ENCODE measurements at regions not wholly inside any gene's neighbourhood (a gene's known extent, or its start where the extent isn't known, plus 50 kb on each side); places are given as distances from the start of the nearest gene placed in this dataset.

- CTCF ChIA-PET (ENCODE audit: partially characterized antibody) = no interaction called here
- no peak overlapping the region for H2BK5ac ChIP-seq (ENCODE audit: low read depth, low read length)
- no peak overlapping the region for H4K8ac ChIP-seq (ENCODE audit: extremely low read depth, insufficient read depth, low read length)
- no peak overlapping the region for H2AFZ ChIP-seq (ENCODE audit: low read length)
- no peak overlapping the region for H4K91ac ChIP-seq (replicated peaks; ENCODE audit: insufficient read length, low read length)
- no peak overlapping the region for H2BK120ac ChIP-seq (replicated peaks; ENCODE audit: low read depth, low read length)
- 0 out of 4 replicates have a peak, but pooled peaks cover 0 to 2% of the 10 kb centered on the region in 2 experiments for H3K9me3 ChIP-seq (ENCODE audit: insufficient read depth in 2 of 2, low read depth in 1 of 2, low read length in 1 of 2)
- no peak overlapping the region for H3K23ac ChIP-seq (ENCODE audit: insufficient read length)
- peaks cover 0 to 1% (median 0%) of the 10 kb centered on the region in 4 experiments; a peak in 2 of 7 replicates for H3K4me1 ChIP-seq (replicated peaks in 1 of 4; ENCODE audit: control insufficient read depth in 3 of 4, insufficient read depth in 4 of 4, low read length in 3 of 4)
- H3K23me2 ChIP-seq (ENCODE audit: low read depth, low read length) = peaks cover 2% of the 10 kb centered on the region; the same call in 1 of the 2 replicates
- POLR2A ChIA-PET (ENCODE audit: partially characterized antibody) = no interaction called here
- no peak overlapping the region for H3K27ac ChIP-seq (ENCODE audit: low read depth, low read length)
- no peak overlapping the region for H2AK5ac ChIP-seq (ENCODE audit: low read depth, low read length)
- H3K27me3 ChIP-seq (replicated peaks in 1 of 4; ENCODE audit: control insufficient read depth in 3 of 4, extremely low read depth in 1 of 4, insufficient read depth in 3 of 4, low read length in 3 of 4) = no peaks in the 10 kb centered on the region
- no peak overlapping the region for H3K14ac ChIP-seq (ENCODE audit: insufficient read length)
- H2BK12ac ChIP-seq (ENCODE audit: low read depth, low read length) = no peak overlapping the region
- no peak overlapping the region for H3K18ac ChIP-seq (ENCODE audit: extremely low read depth, low read length)
- FAIRE-seq (no peak), DNase-seq (ENCODE audit: low read depth in 1 of 2, low spot score in 2 of 2) (no peak)
- H3K79me1 ChIP-seq (ENCODE audit: low read depth, low read length) = no peaks in the 10 kb centered on the region
- no peak overlapping the region for H2BK15ac ChIP-seq (ENCODE audit: low read length)
- H4K20me1 ChIP-seq (replicated peaks in 1 of 2; ENCODE audit: control insufficient read depth in 1 of 2, insufficient read depth in 2 of 2, low read length in 2 of 2) = no peaks in the 10 kb centered on the region
- H3K79me2 ChIP-seq (ENCODE audit: control insufficient read depth in 1 of 2, insufficient read depth in 2 of 2, low read length in 2 of 2) = no peaks in the 10 kb centered on the region
- no peaks in the 10 kb centered on the region for H3K36me3 ChIP-seq (ENCODE audit: control insufficient read depth in 2 of 4, insufficient read depth in 4 of 4, low read length in 3 of 4)
- no peak overlapping the region for H3K4ac ChIP-seq (replicated peaks; ENCODE audit: insufficient read length, low read depth, low read length)
- H3K4me3 ChIP-seq (ENCODE audit: extremely low read depth in 1 of 4, insufficient read depth in 2 of 4, low read depth in 3 of 4, low read length in 4 of 4) = no peak overlapping the region
- no peak overlapping the region for H2BK20ac ChIP-seq (ENCODE audit: low read length)
- no peak overlapping the region for H3K4me2 ChIP-seq (ENCODE audit: insufficient read depth in 1 of 2, low read depth in 2 of 2, low read length in 2 of 2)
- H3K9ac ChIP-seq (replicated peaks in 1 of 4; ENCODE audit: extremely low read depth in 1 of 4, low read depth in 3 of 4, low read length in 3 of 4) = no peak overlapping the region
- H4K5ac ChIP-seq (ENCODE audit: insufficient read length, low read depth, low read length) = no peak overlapping the region
- 78% methylated on average over 2 of the region's 2 CpGs; no CpG with 5 or more reads in 1 of the 2 experiments for WGBS, 2 experiments (ENCODE audit: extremely low coverage in 1 of 2, insufficient coverage in 1 of 2, insufficient read length in 1 of 2, insufficient replicate concordance in 2 of 2, low coverage in 1 of 2, low lambda C conversion rate in 2 of 2, missing lambda C conversion rate in 1 of 2)
- H3K56ac ChIP-seq (replicated peaks; ENCODE audit: insufficient read length, low read depth, low read length) = no peak overlapping the region
- TF ChIP-seq KDM4A (IDR thresholded peaks at IDR 0.05; ENCODE audit: low read depth, low read length, severe bottlenecking) = no peak
- no peak for TF ChIP-seq RXRA (IDR thresholded peaks at IDR 0.05; ENCODE audit: insufficient read depth, low read depth, low read length)
- no peak for TF ChIP-seq FOSL1 (IDR thresholded peaks at IDR 0.05; ENCODE audit: insufficient read depth, low read depth, low read length)
- TF ChIP-seq ATF3 (IDR thresholded peaks at IDR 0.05; ENCODE audit: insufficient read depth, low read depth, low read length) = no peak
- no peak for TF ChIP-seq SP2 (IDR thresholded peaks at IDR 0.05; ENCODE audit: low read length)
- TF ChIP-seq JUN (IDR thresholded peaks at IDR 0.05; ENCODE audit: low read depth, low read length) = no peak
- no peak for TF ChIP-seq ZNF274 (IDR thresholded peaks at IDR 0.05; ENCODE audit: borderline replicate concordance, extremely low read depth, low read length)
- TF ChIP-seq BCL11A (IDR thresholded peaks at IDR 0.05; ENCODE audit: low read depth in 2 of 2, low read length in 2 of 2) = no peak
- TF ChIP-seq SUZ12 (IDR thresholded peaks at IDR 0.05; ENCODE audit: low read length) = no peak
- TF ChIP-seq RBBP5 (IDR thresholded peaks at IDR 0.05; ENCODE audit: borderline replicate concordance, low read depth, low read length) = no peak
- no peak for TF ChIP-seq TAF1 (IDR thresholded peaks at IDR 0.05; ENCODE audit: low read depth, low read length)
- no peak for TF ChIP-seq CTBP2 (IDR thresholded peaks at IDR 0.05; ENCODE audit: borderline replicate concordance, insufficient read depth, insufficient read length, low read length)
Observed at GRCh38 chr5:63205976-63206375, 627.4 kb downstream of the LRRC70 start.

All from H1 (cell line).